ENCODE measurements at regions not wholly inside any gene's neighbourhood (a gene's known extent, or its start where the extent isn't known, plus 50 kb on each side); places are given as distances from the start of the nearest gene placed in this dataset.

DNA sequence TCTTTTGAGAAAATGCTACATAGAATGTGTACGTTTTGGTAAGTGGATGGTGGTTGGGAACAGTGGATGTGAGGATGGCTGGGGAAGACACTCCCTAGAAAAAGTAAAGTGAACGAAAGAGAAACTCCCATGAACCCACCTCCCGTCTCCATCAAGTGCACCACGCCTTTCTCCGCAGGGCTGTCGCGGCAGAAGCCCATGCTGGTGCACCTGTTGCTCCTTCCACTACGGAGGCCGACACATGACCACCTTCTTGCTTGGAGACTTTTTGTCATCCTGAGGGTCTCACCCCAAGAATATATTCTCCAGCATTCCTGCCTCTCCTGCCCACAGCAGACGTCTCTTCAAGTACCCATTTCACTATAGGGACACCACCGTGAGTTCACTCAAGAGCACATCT is 630.4 kb upstream of the PFKP start:
- TF ChIP-seq, protein P1, sequence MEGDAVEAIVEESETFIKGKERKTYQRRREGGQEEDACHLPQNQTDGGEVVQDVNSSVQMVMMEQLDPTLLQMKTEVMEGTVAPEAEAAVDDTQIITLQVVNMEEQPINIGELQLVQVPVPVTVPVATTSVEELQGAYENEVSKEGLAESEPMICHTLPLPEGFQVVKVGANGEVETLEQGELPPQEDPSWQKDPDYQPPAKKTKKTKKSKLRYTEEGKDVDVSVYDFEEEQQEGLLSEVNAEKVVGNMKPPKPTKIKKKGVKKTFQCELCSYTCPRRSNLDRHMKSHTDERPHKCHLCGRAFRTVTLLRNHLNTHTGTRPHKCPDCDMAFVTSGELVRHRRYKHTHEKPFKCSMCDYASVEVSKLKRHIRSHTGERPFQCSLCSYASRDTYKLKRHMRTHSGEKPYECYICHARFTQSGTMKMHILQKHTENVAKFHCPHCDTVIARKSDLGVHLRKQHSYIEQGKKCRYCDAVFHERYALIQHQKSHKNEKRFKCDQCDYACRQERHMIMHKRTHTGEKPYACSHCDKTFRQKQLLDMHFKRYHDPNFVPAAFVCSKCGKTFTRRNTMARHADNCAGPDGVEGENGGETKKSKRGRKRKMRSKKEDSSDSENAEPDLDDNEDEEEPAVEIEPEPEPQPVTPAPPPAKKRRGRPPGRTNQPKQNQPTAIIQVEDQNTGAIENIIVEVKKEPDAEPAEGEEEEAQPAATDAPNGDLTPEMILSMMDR (conservative IDR thresholded peaks at IDR 0.05; ENCODE audit: low read depth, low read length), result no peak
- TF ChIP-seq CEBPB (IDR thresholded peaks at IDR 0.05; ENCODE audit: low read depth, low read length) (no peak), RFX5 (IDR thresholded peaks at IDR 0.05; ENCODE audit: low read depth, low read length) (no peak), POLR2A (IDR thresholded peaks at IDR 0.05; ENCODE audit: low read depth, low read length) (no peak), RAD21 (IDR thresholded peaks at IDR 0.05; ENCODE audit: low read length) (no peak)
